ENCODE measurements at regions not wholly inside any gene's neighbourhood (a gene's known extent, or its start where the extent isn't known, plus 50 kb on each side); places are given as distances from the start of the nearest gene placed in this dataset.
A peak's percentile ranks its signal among the peaks of the same experiment; 100 is the strongest.
"Not testable (repeated sequence)": the region's sequence is repeated elsewhere in the genome, so short reads cannot be mapped to it uniquely, and the experiment has no call there.

- Histone ChIP-seq H3K27me3 (ENCODE audit: control insufficient read depth in 3 of 3, insufficient read depth in 3 of 3, low read length in 3 of 3) (peaks cover 0 to 5% (median 5%) of the 10 kb centered on the region in 3 donors), H3K4me3 (ENCODE audit: low read length in 3 of 3) (no peak overlapping the region), H3K9me3 (ENCODE audit: control insufficient read depth in 3 of 3, low read length in 3 of 3) (no peaks in the 10 kb centered on the region), H3K4me1 (ENCODE audit: control insufficient read depth in 3 of 3, insufficient read depth in 3 of 3, low read length in 3 of 3) (no peaks in the 10 kb centered on the region), H3K36me3 (ENCODE audit: control insufficient read depth in 3 of 3, insufficient read depth in 3 of 3, low read length in 3 of 3) (no peaks in the 10 kb centered on the region), H3K9ac (ENCODE audit: low read depth in 1 of 3, low read length in 3 of 3) (no peak overlapping the region), H3K27ac (ENCODE audit: low read depth, low read length) (no peak overlapping the region)
Observed at GRCh38 chr13:110046811-110047210, 260.1 kb downstream of the COL4A1 start.

GRCh38 chr13:110045919-110046318, 259.5 kb upstream of the IRS2 start:
- no peak overlapping the region for H3K4me3 ChIP-seq (ENCODE audit: low read length in 3 of 3)
- H3K36me3 ChIP-seq (ENCODE audit: control insufficient read depth in 3 of 3, insufficient read depth in 3 of 3, low read length in 3 of 3) = no peaks in the 10 kb centered on the region
- no peaks in the 10 kb centered on the region for H3K9me3 ChIP-seq (ENCODE audit: control insufficient read depth in 3 of 3, low read length in 3 of 3)
- H3K27me3 ChIP-seq (ENCODE audit: control insufficient read depth in 3 of 3, insufficient read depth in 3 of 3, low read length in 3 of 3) = peaks cover 0 to 5% (median 5%) of the 10 kb centered on the region in 3 donors
- no peak overlapping the region for H3K9ac ChIP-seq (ENCODE audit: low read depth in 1 of 3, low read length in 3 of 3)
- H3K27ac ChIP-seq (ENCODE audit: low read depth, low read length) = no peak overlapping the region
- no peaks in the 10 kb centered on the region for H3K4me1 ChIP-seq (ENCODE audit: control insufficient read depth in 3 of 3, insufficient read depth in 3 of 3, low read length in 3 of 3)

DNA sequence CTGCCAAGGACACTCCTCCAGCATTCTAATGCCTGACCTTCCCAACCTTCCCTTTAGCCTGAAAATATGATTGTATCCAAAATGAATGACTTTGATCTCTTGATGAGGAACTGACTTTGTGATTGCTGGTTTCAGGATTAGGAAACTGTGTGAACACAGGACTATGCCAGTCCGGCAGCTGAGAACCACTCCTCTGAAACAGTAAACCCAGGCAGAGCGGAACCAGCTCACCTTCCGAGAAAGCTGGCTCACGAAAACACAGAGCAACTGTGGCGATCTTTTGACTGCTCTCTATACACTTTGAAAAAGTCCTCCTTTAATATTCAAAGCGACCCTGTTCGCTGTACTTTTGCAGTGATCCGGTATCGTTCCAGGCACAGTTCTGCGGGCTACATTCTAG, 258.8 kb upstream of the IRS2 start:
- Histone ChIP-seq H3K9me3 (ENCODE audit: control insufficient read depth in 3 of 3, low read length in 3 of 3) (no peaks in the 10 kb centered on the region), H3K9ac (ENCODE audit: low read depth in 1 of 3, low read length in 3 of 3) (no peak overlapping the region), H3K27me3 (ENCODE audit: control insufficient read depth in 3 of 3, insufficient read depth in 3 of 3, low read length in 3 of 3) (peaks cover 0 to 5% (median 5%) of the 10 kb centered on the region in 3 donors), H3K4me3 (ENCODE audit: low read length in 3 of 3) (no peak overlapping the region), H3K4me1 (ENCODE audit: control insufficient read depth in 3 of 3, insufficient read depth in 3 of 3, low read length in 3 of 3) (no peaks in the 10 kb centered on the region), H3K36me3 (ENCODE audit: control insufficient read depth in 3 of 3, insufficient read depth in 3 of 3, low read length in 3 of 3) (no peaks in the 10 kb centered on the region), H3K27ac (ENCODE audit: low read depth, low read length) (no peak overlapping the region)

DNA sequence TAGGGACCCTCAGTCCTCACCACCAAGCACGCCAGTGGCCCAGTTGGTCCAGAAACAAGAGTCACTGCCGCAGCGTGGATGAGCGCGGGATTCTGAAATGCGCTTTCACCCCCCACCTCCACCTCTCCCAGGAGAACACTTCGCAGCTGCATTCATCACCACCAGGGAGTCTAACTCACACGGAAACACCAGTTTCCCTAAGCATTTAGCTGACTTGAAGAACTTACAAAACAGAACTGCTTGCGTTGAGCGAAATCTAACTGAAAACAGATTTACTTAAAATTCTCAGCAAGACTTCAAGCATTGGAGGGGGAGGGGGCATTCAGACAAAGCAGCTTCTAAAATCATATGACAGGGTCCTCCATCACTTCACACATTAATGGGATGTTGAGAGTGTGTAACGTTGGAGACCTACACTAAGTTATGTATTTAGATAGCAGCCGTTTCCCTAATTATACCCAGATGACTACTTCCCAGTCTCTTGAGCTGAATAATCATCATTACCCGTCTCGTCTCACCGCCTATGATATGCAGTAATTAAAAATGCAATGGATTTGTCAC, 258.2 kb upstream of the IRS2 start:
- Histone ChIP-seq H3K4me3 (ENCODE audit: low read length in 3 of 3) (peak overlapping the region in 1 of 3 donors; percentile 29), H3K36me3 (ENCODE audit: control insufficient read depth in 3 of 3, insufficient read depth in 3 of 3, low read length in 3 of 3) (no peaks in the 10 kb centered on the region), H3K4me1 (ENCODE audit: control insufficient read depth in 3 of 3, insufficient read depth in 3 of 3, low read length in 3 of 3) (no peaks in the 10 kb centered on the region), H3K9ac (ENCODE audit: low read depth in 1 of 3, low read length in 3 of 3) (no peak overlapping the region), H3K27ac (ENCODE audit: low read depth, low read length) (no peak overlapping the region), H3K27me3 (ENCODE audit: control insufficient read depth in 3 of 3, insufficient read depth in 3 of 3, low read length in 3 of 3) (peaks cover 0 to 5% (median 5%) of the 10 kb centered on the region in 3 donors), H3K9me3 (ENCODE audit: control insufficient read depth in 3 of 3, low read length in 3 of 3) (no peaks in the 10 kb centered on the region)

- peaks cover 0 to 5% (median 5%) of the 10 kb centered on the region in 3 donors for H3K27me3 ChIP-seq (ENCODE audit: control insufficient read depth in 3 of 3, insufficient read depth in 3 of 3, low read length in 3 of 3)
- H3K9me3 ChIP-seq (ENCODE audit: control insufficient read depth in 3 of 3, low read length in 3 of 3) = no peaks in the 10 kb centered on the region
- no peak overlapping the region for H3K27ac ChIP-seq (ENCODE audit: low read depth, low read length)
- no peaks in the 10 kb centered on the region for H3K4me1 ChIP-seq (ENCODE audit: control insufficient read depth in 3 of 3, insufficient read depth in 3 of 3, low read length in 3 of 3)
- H3K36me3 ChIP-seq (ENCODE audit: control insufficient read depth in 3 of 3, insufficient read depth in 3 of 3, low read length in 3 of 3) = no peaks in the 10 kb centered on the region
- no peak overlapping the region for H3K4me3 ChIP-seq (ENCODE audit: low read length in 3 of 3)
- H3K9ac ChIP-seq (ENCODE audit: low read depth in 1 of 3, low read length in 3 of 3) = no peak overlapping the region
Observed at GRCh38 chr13:110042253-110042950, 256.0 kb upstream of the IRS2 start.

GRCh38 chr13:110041638-110042037, 255.3 kb upstream of the IRS2 start:
- H3K9me3 ChIP-seq (ENCODE audit: control insufficient read depth in 3 of 3, low read length in 3 of 3); H3K27ac ChIP-seq (ENCODE audit: low read depth, low read length); H3K9ac ChIP-seq (ENCODE audit: low read depth in 1 of 3, low read length in 3 of 3); H3K36me3 ChIP-seq (ENCODE audit: control insufficient read depth in 3 of 3, insufficient read depth in 3 of 3, low read length in 3 of 3); H3K4me1 ChIP-seq (ENCODE audit: control insufficient read depth in 3 of 3, insufficient read depth in 3 of 3, low read length in 3 of 3); H3K4me3 ChIP-seq (ENCODE audit: low read length in 3 of 3); H3K27me3 ChIP-seq (ENCODE audit: control insufficient read depth in 3 of 3, insufficient read depth in 3 of 3, low read length in 3 of 3): not testable (repeated sequence)

DNA sequence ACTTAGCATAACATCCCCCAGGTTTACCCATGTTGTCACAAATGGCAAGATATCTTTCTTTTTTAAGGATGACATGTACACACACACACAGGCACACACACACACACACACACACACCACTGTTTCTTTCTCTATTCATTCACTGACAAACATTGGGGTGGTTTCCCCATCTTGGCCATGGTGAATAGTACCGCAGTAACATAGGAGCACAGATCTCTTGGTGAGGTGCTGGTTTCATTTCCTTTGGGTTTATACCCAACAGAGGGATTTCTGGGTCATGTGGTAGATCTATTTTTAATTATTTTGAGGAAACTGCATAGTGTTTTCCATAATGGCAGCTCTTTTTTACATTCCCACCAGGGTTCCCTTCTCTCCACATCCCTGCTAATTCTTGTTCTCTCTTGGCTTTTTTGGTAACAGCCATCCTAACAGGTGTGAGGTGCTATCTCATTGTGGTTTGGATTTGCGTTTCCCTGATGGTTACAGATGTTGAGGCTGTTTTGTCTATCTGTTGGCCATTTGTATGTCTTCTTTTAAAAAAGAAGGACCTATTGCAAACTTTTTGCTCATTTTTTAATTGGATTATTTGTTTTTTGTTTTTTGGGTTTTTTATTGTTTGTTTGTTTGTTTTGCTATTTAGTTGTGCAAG, 251.7 kb upstream of the IRS2 start:
- H3K9ac ChIP-seq (ENCODE audit: low read depth in 1 of 3, low read length in 3 of 3) = no peak overlapping the region
- H3K36me3 ChIP-seq (ENCODE audit: control insufficient read depth in 3 of 3, insufficient read depth in 3 of 3, low read length in 3 of 3) = no peaks in the 10 kb centered on the region
- H3K9me3 ChIP-seq (ENCODE audit: control insufficient read depth in 3 of 3, low read length in 3 of 3) = no peaks in the 10 kb centered on the region
- no peak overlapping the region for H3K27ac ChIP-seq (ENCODE audit: low read depth, low read length)
- peaks cover 0 to 3% (median 2%) of the 10 kb centered on the region in 3 donors for H3K27me3 ChIP-seq (ENCODE audit: control insufficient read depth in 3 of 3, insufficient read depth in 3 of 3, low read length in 3 of 3)
- no peaks in the 10 kb centered on the region for H3K4me1 ChIP-seq (ENCODE audit: control insufficient read depth in 3 of 3, insufficient read depth in 3 of 3, low read length in 3 of 3)
- no peak overlapping the region for H3K4me3 ChIP-seq (ENCODE audit: low read length in 3 of 3)

- Histone ChIP-seq H3K27ac (ENCODE audit: low read depth, low read length) (no peak overlapping the region), H3K9ac (ENCODE audit: low read depth in 1 of 3, low read length in 3 of 3) (no peak overlapping the region), H3K4me1 (ENCODE audit: control insufficient read depth in 3 of 3, insufficient read depth in 3 of 3, low read length in 3 of 3) (no peaks in the 10 kb centered on the region), H3K36me3 (ENCODE audit: control insufficient read depth in 3 of 3, insufficient read depth in 3 of 3, low read length in 3 of 3) (no peaks in the 10 kb centered on the region), H3K27me3 (ENCODE audit: control insufficient read depth in 3 of 3, insufficient read depth in 3 of 3, low read length in 3 of 3) (no peaks in the 10 kb centered on the region), H3K9me3 (ENCODE audit: control insufficient read depth in 3 of 3, low read length in 3 of 3) (no peaks in the 10 kb centered on the region), H3K4me3 (ENCODE audit: low read length in 3 of 3) (no peak overlapping the region)
Observed at GRCh38 chr13:110036060-110036459, 249.7 kb upstream of the IRS2 start.

- no peak overlapping the region for H3K9ac ChIP-seq (ENCODE audit: low read depth in 1 of 3, low read length in 3 of 3)
- no peaks in the 10 kb centered on the region for H3K9me3 ChIP-seq (ENCODE audit: control insufficient read depth in 3 of 3, low read length in 3 of 3)
- no peaks in the 10 kb centered on the region for H3K36me3 ChIP-seq (ENCODE audit: control insufficient read depth in 3 of 3, insufficient read depth in 3 of 3, low read length in 3 of 3)
- no peaks in the 10 kb centered on the region for H3K4me1 ChIP-seq (ENCODE audit: control insufficient read depth in 3 of 3, insufficient read depth in 3 of 3, low read length in 3 of 3)
- H3K27ac ChIP-seq (ENCODE audit: low read depth, low read length) = no peak overlapping the region
- H3K27me3 ChIP-seq (ENCODE audit: control insufficient read depth in 3 of 3, insufficient read depth in 3 of 3, low read length in 3 of 3) = no peaks in the 10 kb centered on the region
- no peak overlapping the region for H3K4me3 ChIP-seq (ENCODE audit: low read length in 3 of 3)
Observed at GRCh38 chr13:110034031-110034549, 247.7 kb upstream of the IRS2 start.

DNA sequence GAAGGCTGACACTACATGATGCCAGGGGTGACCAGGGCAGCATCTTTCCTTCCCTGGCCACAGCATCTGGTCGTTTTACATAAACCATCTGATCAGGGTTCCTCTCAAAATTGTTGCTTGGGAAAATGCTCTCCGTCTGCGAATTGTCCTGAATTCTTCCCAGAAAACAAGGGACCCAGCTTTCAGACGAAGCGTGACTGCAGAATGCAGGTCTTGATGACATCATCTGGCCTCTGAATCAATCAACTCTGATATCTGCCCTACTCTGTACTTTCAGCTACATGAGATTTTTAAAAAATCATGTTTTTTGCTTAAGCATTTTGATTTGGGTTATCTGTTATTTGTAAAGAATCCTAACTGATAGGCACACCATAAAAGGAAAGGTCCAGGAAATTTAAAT, 246.6 kb upstream of the IRS2 start:
- H3K36me3 ChIP-seq (ENCODE audit: control insufficient read depth in 3 of 3, insufficient read depth in 3 of 3, low read length in 3 of 3) = no peaks in the 10 kb centered on the region
- H3K27me3 ChIP-seq (ENCODE audit: control insufficient read depth in 3 of 3, insufficient read depth in 3 of 3, low read length in 3 of 3) = no peaks in the 10 kb centered on the region
- no peaks in the 10 kb centered on the region for H3K4me1 ChIP-seq (ENCODE audit: control insufficient read depth in 3 of 3, insufficient read depth in 3 of 3, low read length in 3 of 3)
- H3K9ac ChIP-seq (ENCODE audit: low read depth in 1 of 3, low read length in 3 of 3) = no peak overlapping the region
- H3K27ac ChIP-seq (ENCODE audit: low read depth, low read length) = no peak overlapping the region
- H3K4me3 ChIP-seq (ENCODE audit: low read length in 3 of 3) = no peak overlapping the region
- H3K9me3 ChIP-seq (ENCODE audit: control insufficient read depth in 3 of 3, low read length in 3 of 3) = no peaks in the 10 kb centered on the region

Data from skeletal muscle tissue (tissue), 3 donors.